ENCODE measurements at regions not wholly inside any gene's neighbourhood (a gene's known extent, or its start where the extent isn't known, plus 50 kb on each side); places are given as distances from the start of the nearest gene placed in this dataset.

- DNase-seq, result no peak
Observed at GRCh38 chr13:99892866-99893504, 78.6 kb downstream of the ZIC5 start.

- DNase-seq, result no peak
Observed at GRCh38 chr13:99892196-99892613, 79.4 kb downstream of the ZIC5 start.

GRCh38 chr13:99886706-99887105 lies 84.9 kb downstream of the ZIC5 start:
- no peak for DNase-seq

GRCh38 chr13:99884913-99885312 lies 86.7 kb downstream of the ZIC5 start:
- DNase-seq, result no peak

- DNase-seq, result no peak
Observed at GRCh38 chr13:99883805-99884204, 87.8 kb downstream of the ZIC5 start.

- DNase-seq, result no peak
Observed at GRCh38 chr13:99878921-99879610, 92.5 kb downstream of the ZIC5 start.

- DNase-seq, result no peak
Observed at GRCh38 chr13:99876651-99877050, 94.9 kb downstream of the ZIC5 start.

GRCh38 chr13:99875391-99875790 lies 96.2 kb downstream of the ZIC5 start:
- DNase-seq, result no peak

GRCh38 chr13:99873832-99874430 lies 97.6 kb downstream of the ZIC5 start:
- no peak for DNase-seq

GRCh38 chr13:99873141-99873540 lies 98.4 kb downstream of the ZIC5 start:
- no peak for DNase-seq

GRCh38 chr13:99871249-99871898 lies 100.2 kb downstream of the ZIC5 start:
- DNase-seq, result peak; percentile 69

- peak; percentile 84 for DNase-seq
Observed at GRCh38 chr13:99870541-99870940, 101.0 kb downstream of the ZIC5 start.

- DNase-seq, result no peak
Observed at GRCh38 chr13:99869830-99870229, 101.7 kb downstream of the ZIC5 start.

GRCh38 chr13:99868767-99869166 lies 102.8 kb downstream of the ZIC5 start:
- no peak for DNase-seq

GRCh38 chr13:99867535-99868257 lies 103.9 kb downstream of the ZIC5 start:
- no peak for DNase-seq

GRCh38 chr13:99866781-99867180 lies 104.8 kb downstream of the ZIC5 start:
- no peak for DNase-seq

- no peak for DNase-seq
Observed at GRCh38 chr13:99865420-99865930, 106.1 kb downstream of the ZIC5 start.

- no peak for DNase-seq
Observed at GRCh38 chr13:99864627-99864990, 107.0 kb downstream of the ZIC5 start.

- no peak for DNase-seq
Observed at GRCh38 chr13:99863789-99864626, 107.6 kb downstream of the ZIC5 start.

GRCh38 chr13:99862244-99862643 lies 109.3 kb downstream of the ZIC5 start:
- DNase-seq, result no peak

- DNase-seq, result no peak
Observed at GRCh38 chr13:99861771-99862170, 109.8 kb downstream of the ZIC5 start.

- no peak for DNase-seq
Observed at GRCh38 chr13:99860745-99861144, 110.8 kb downstream of the ZIC5 start.

Data from SHP77 treated with DMSO at 0.1 percent for 48 hours (cell line).